HG03565 (cell line): ENCODE measurements at regions not wholly inside any gene's neighbourhood (a gene's known extent, or its start where the extent isn't known, plus 50 kb on each side); places are given as distances from the start of the nearest gene placed in this dataset.

Experiments
- ATAC-seq: cut with Tn5 transposase; IDR thresholded peaks from one replicate; pipeline ENCODE4 v1.9.1; 2021; ENCODE audit warnings: mild to moderate bottlenecking, moderate library complexity; ENCODE audit not compliant: unreplicated experiment

GRCh38 chr6:23002044-23002619, 432.8 kb downstream of the HDGFL1 start:
- no peak for ATAC-seq

GRCh38 chr6:23003671-23004467, 434.5 kb downstream of the HDGFL1 start:
- no peak for ATAC-seq

GRCh38 chr6:23006656-23007055, 437.3 kb downstream of the HDGFL1 start:
- no peak for ATAC-seq

GRCh38 chr6:23011615-23012014, 442.2 kb downstream of the HDGFL1 start:
- ATAC-seq, result no peak

GRCh38 chr6:23013776-23014175, 444.4 kb downstream of the HDGFL1 start:
- no peak for ATAC-seq

GRCh38 chr6:23016696-23017095, 447.3 kb downstream of the HDGFL1 start:
- no peak for ATAC-seq

GRCh38 chr6:23021487-23021886, 452.1 kb downstream of the HDGFL1 start:
- ATAC-seq, result no peak

GRCh38 chr6:23027281-23027680, 457.9 kb downstream of the HDGFL1 start:
- no peak for ATAC-seq

GRCh38 chr6:23031986-23032385, 462.6 kb downstream of the HDGFL1 start:
- ATAC-seq, result no peak

GRCh38 chr6:23034926-23035325, 465.6 kb downstream of the HDGFL1 start:
- ATAC-seq, result no peak

- ATAC-seq, result no peak
Observed at GRCh38 chr6:23036406-23036983, 467.1 kb downstream of the HDGFL1 start.

GRCh38 chr6:23040899-23041298, 471.5 kb downstream of the HDGFL1 start:
- ATAC-seq, result no peak

- ATAC-seq, result no peak
Observed at GRCh38 chr6:23045280-23045679, 475.9 kb downstream of the HDGFL1 start.

- no peak for ATAC-seq
Observed at GRCh38 chr6:23055523-23055922, 486.2 kb downstream of the HDGFL1 start.

GRCh38 chr6:23073821-23074220, 504.5 kb downstream of the HDGFL1 start:
- no peak for ATAC-seq

- ATAC-seq, result no peak
Observed at GRCh38 chr6:23077772-23078171, 508.4 kb downstream of the HDGFL1 start.

- no peak for ATAC-seq
Observed at GRCh38 chr6:23081701-23082100, 512.3 kb downstream of the HDGFL1 start.

GRCh38 chr6:23086100-23086499, 516.7 kb downstream of the HDGFL1 start:
- ATAC-seq, result no peak

- no peak for ATAC-seq
Observed at GRCh38 chr6:23087471-23087870, 518.1 kb downstream of the HDGFL1 start.

- ATAC-seq, result no peak
Observed at GRCh38 chr6:23088761-23089160, 519.4 kb downstream of the HDGFL1 start.

- no peak for ATAC-seq
Observed at GRCh38 chr6:23089981-23090380, 520.6 kb downstream of the HDGFL1 start.

GRCh38 chr6:23091795-23092194, 522.4 kb downstream of the HDGFL1 start:
- ATAC-seq, result no peak
